ENCODE measurements at regions not wholly inside any gene's neighbourhood (a gene's known extent, or its start where the extent isn't known, plus 50 kb on each side); places are given as distances from the start of the nearest gene placed in this dataset.

DNA sequence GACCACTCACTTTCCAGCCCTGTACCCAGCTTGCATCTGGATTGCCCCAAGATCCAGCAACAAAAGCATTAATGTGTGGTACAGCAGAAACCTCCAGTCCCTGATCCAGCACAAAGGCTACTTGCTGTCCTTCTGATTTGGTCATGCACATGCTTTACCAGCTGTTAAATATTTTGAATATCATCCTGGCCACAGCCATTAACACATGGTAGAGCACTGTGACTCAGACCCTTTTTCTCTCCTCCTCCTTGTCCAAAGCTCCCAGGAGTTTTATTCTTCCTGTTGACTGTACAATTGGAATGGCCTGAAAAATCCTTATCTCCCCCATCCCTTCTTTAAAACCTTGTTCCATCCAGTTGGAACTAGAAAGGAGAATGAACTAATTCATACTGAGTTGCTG, 419.7 kb upstream of the TNP1 start:
- Mint-ChIP-seq H3K36me3 (ENCODE audit: low read depth, unreplicated experiment) (no peaks in the 10 kb centered on the region), H3K4me3 (ENCODE audit: unreplicated experiment) (no peak overlapping the region), H3K9me3 (ENCODE audit: unreplicated experiment) (no peaks in the 10 kb centered on the region), H3K4me1 (ENCODE audit: unreplicated experiment) (no peaks in the 10 kb centered on the region), H3K27me3 (ENCODE audit: unreplicated experiment) (peaks cover 1% of the 10 kb centered on the region), H3K27ac (ENCODE audit: unreplicated experiment) (no peak overlapping the region)
- no peak for DNase-seq (ENCODE audit: low spot score)
- no peak for TF ChIP-seq CTCF (IDR thresholded peaks at IDR 0.05; ENCODE audit: unreplicated experiment)

DNA sequence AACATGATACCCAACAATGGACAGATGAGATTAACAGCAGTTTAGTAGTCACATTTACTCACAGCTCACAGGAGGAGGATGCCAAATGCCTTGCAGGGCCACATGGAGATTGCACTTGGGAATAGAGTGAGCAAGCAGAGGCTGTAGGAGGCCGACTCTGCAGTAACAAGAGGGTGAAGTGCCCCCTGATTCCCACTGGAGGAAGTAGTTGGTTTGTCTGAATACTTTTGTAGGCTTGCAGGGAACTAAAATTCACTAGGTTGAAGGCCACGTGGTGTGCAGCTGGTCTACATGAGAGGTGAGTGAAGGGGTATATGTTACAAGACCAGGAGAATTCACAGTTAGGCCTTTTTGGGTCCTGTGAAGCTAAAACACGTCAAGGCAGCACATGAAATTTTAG, 419.3 kb upstream of the TNP1 start:
- H3K4me1 Mint-ChIP-seq (ENCODE audit: unreplicated experiment), result no peaks in the 10 kb centered on the region
- TF ChIP-seq CTCF (IDR thresholded peaks at IDR 0.05; ENCODE audit: unreplicated experiment), result no peak
- H3K36me3 Mint-ChIP-seq (ENCODE audit: low read depth, unreplicated experiment), result no peaks in the 10 kb centered on the region
- H3K4me3 Mint-ChIP-seq (ENCODE audit: unreplicated experiment), result no peak overlapping the region
- H3K27ac Mint-ChIP-seq (ENCODE audit: unreplicated experiment), result no peak overlapping the region
- no peak for DNase-seq (ENCODE audit: low spot score)
- no peaks in the 10 kb centered on the region for H3K9me3 Mint-ChIP-seq (ENCODE audit: unreplicated experiment)
- H3K27me3 Mint-ChIP-seq (ENCODE audit: unreplicated experiment), result peaks cover 3% of the 10 kb centered on the region

DNA sequence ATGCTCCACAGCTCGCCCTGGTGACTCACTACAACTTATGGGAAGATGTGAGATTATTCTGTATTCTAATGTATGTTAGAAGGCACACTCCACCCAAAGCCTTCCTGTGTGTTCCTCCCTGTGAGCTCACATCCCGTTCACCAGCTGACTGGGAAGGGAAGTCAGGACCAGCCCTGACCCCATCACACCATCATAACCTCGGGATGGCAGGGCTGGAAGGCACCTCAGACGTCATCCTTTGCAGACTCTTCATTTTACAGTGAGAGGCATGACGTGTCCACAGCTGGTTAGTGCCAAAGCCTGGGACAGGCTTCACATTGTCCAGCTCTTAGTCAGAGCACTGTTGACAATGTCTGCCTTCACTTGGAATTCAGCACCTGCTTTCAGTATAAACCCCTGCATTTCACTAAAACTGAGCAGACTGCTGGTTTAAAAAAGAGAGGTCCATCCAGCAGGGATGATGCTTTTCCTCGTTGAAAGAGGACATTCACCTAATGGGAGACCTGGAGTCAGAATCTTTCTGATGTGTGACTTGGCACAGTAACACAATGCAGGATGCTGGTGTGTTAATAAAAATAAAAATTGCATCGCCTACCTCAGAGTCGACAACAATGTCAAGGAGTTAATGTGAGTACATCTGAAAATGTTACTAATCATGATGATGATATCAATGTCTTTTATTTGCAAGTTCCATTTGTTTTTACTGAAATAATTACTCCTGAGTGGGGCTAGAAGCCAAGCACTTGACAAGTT, 418.0 kb upstream of the TNP1 start:
- TF ChIP-seq CTCF (IDR thresholded peaks at IDR 0.05; ENCODE audit: unreplicated experiment), result no peak
- peaks cover 5% of the 10 kb centered on the region for H3K27me3 Mint-ChIP-seq (ENCODE audit: unreplicated experiment)
- no peak overlapping the region for H3K27ac Mint-ChIP-seq (ENCODE audit: unreplicated experiment)
- H3K4me3 Mint-ChIP-seq (ENCODE audit: unreplicated experiment), result no peak overlapping the region
- H3K9me3 Mint-ChIP-seq (ENCODE audit: unreplicated experiment), result no peaks in the 10 kb centered on the region
- no peaks in the 10 kb centered on the region for H3K36me3 Mint-ChIP-seq (ENCODE audit: low read depth, unreplicated experiment)
- H3K4me1 Mint-ChIP-seq (ENCODE audit: unreplicated experiment), result no peaks in the 10 kb centered on the region
- no peak for DNase-seq (ENCODE audit: low spot score)

DNA sequence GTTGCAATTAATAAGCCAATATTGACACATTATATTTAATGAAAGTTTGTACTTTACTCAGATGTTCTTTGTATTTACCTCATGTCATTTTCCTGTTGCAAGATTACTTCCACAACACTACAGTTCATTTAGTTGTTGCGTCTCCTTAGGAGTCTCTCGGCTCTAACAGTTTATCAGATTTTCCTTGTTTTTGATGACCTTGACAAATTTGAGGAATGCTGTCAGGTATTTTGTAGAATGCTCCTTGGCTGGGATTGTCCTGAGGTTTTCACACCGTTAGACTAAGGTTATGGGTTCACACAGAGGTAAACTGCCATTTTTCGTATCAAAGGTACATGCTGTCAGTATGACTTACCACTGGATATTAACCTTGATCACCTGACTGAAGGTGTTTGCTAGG, 416.6 kb upstream of the TNP1 start:
- no peaks in the 10 kb centered on the region for H3K36me3 Mint-ChIP-seq (ENCODE audit: low read depth, unreplicated experiment)
- H3K27me3 Mint-ChIP-seq (ENCODE audit: unreplicated experiment), result peaks cover 5% of the 10 kb centered on the region
- H3K9me3 Mint-ChIP-seq (ENCODE audit: unreplicated experiment), result no peaks in the 10 kb centered on the region
- no peak for DNase-seq (ENCODE audit: low spot score)
- H3K4me3 Mint-ChIP-seq (ENCODE audit: unreplicated experiment), result no peak overlapping the region
- H3K27ac Mint-ChIP-seq (ENCODE audit: unreplicated experiment), result no peak overlapping the region
- H3K4me1 Mint-ChIP-seq (ENCODE audit: unreplicated experiment), result no peaks in the 10 kb centered on the region
- TF ChIP-seq CTCF (IDR thresholded peaks at IDR 0.05; ENCODE audit: unreplicated experiment), result no peak

GRCh38 chr2:217275091-217275490, 415.2 kb upstream of the TNP1 start:
- TF ChIP-seq CTCF (IDR thresholded peaks at IDR 0.05; ENCODE audit: unreplicated experiment), result no peak
- no peak for DNase-seq (ENCODE audit: low spot score)
- H3K4me1 Mint-ChIP-seq (ENCODE audit: unreplicated experiment), result no peaks in the 10 kb centered on the region
- H3K9me3 Mint-ChIP-seq (ENCODE audit: unreplicated experiment), result no peaks in the 10 kb centered on the region
- no peak overlapping the region for H3K27ac Mint-ChIP-seq (ENCODE audit: unreplicated experiment)
- H3K4me3 Mint-ChIP-seq (ENCODE audit: unreplicated experiment), result no peak overlapping the region
- no peaks in the 10 kb centered on the region for H3K36me3 Mint-ChIP-seq (ENCODE audit: low read depth, unreplicated experiment)
- peaks cover 5% of the 10 kb centered on the region for H3K27me3 Mint-ChIP-seq (ENCODE audit: unreplicated experiment)
